ENCODE measurements at regions not wholly inside any gene's neighbourhood (a gene's known extent, or its start where the extent isn't known, plus 50 kb on each side); places are given as distances from the start of the nearest gene placed in this dataset.

DNA sequence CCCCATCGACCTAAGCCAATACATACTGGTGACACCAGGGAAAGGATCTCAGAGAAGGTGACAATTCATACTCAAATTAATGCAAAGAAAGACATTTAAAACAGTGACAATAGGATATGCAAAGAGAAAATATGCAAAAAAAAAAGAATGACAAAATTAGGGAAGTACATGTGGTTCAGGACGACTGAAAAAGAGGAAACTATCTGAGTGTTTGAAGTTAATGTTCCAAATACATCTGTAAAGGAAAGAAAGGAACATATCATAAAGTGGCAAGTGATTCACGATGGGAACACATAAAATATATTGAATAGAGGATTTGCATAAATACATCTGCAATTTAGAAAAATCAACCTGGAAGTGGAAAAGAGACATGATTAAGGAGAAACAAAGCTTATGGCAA is 441.4 kb downstream of the SLITRK5 start:
- TF ChIP-seq, protein P1, sequence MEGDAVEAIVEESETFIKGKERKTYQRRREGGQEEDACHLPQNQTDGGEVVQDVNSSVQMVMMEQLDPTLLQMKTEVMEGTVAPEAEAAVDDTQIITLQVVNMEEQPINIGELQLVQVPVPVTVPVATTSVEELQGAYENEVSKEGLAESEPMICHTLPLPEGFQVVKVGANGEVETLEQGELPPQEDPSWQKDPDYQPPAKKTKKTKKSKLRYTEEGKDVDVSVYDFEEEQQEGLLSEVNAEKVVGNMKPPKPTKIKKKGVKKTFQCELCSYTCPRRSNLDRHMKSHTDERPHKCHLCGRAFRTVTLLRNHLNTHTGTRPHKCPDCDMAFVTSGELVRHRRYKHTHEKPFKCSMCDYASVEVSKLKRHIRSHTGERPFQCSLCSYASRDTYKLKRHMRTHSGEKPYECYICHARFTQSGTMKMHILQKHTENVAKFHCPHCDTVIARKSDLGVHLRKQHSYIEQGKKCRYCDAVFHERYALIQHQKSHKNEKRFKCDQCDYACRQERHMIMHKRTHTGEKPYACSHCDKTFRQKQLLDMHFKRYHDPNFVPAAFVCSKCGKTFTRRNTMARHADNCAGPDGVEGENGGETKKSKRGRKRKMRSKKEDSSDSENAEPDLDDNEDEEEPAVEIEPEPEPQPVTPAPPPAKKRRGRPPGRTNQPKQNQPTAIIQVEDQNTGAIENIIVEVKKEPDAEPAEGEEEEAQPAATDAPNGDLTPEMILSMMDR (IDR thresholded peaks at IDR 0.05): no peak
- TF ChIP-seq JUNB (IDR thresholded peaks at IDR 0.05): no peak
- no peak for TF ChIP-seq SMC3 (IDR thresholded peaks at IDR 0.05)
- TF ChIP-seq, protein P2, sequence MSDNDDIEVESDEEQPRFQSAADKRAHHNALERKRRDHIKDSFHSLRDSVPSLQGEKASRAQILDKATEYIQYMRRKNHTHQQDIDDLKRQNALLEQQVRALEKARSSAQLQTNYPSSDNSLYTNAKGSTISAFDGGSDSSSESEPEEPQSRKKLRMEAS (IDR thresholded peaks at IDR 0.05): no peak
- TF ChIP-seq NR3C1 (IDR thresholded peaks at IDR 0.05): no peak
- no peak for TF ChIP-seq POLR2A (IDR thresholded peaks at IDR 0.05; ENCODE audit: low read length)
- TF ChIP-seq RAD21 (conservative IDR thresholded peaks at IDR 0.05 in 1 of 2, IDR thresholded peaks at IDR 0.05 in 1 of 2): no peak
- TF ChIP-seq PHF8 (IDR thresholded peaks at IDR 0.05; ENCODE audit: borderline replicate concordance, low read depth): no peak
